ENCODE measurements at regions not wholly inside any gene's neighbourhood (a gene's known extent, or its start where the extent isn't known, plus 50 kb on each side); places are given as distances from the start of the nearest gene placed in this dataset.

GRCh38 chr2:143935482-143935752 lies 584.5 kb downstream of the ZEB2 start:
- H3K4me1 ChIP-seq (replicated peaks in 1 of 2; ENCODE audit: control insufficient read depth in 2 of 2, insufficient read depth in 2 of 2, low read length in 2 of 2) = peaks cover 0 to 7% of the 10 kb centered on the region in 2 experiments; a peak in 1 of 5 replicates
- intact Hi-C loops (cut with micrococcal nuclease) (no loop called here), in situ Hi-C loops (cut with MboI) (no loop called here)
- H3K79me2 ChIP-seq (ENCODE audit: control insufficient read depth, insufficient read depth, low read length) = no peaks in the 10 kb centered on the region
- TF ChIP-seq PATZ1 (CRISPR knock-in tag; IDR thresholded peaks at IDR 0.05; ENCODE audit: borderline replicate concordance) (no peak), ZNF584 (CRISPR knock-in tag; IDR thresholded peaks at IDR 0.05; ENCODE audit: low read depth) (no peak), KAT7 (CRISPR knock-in tag; IDR thresholded peaks at IDR 0.05; ENCODE audit: borderline replicate concordance) (no peak), STAT5A (IDR thresholded peaks at IDR 0.05; ENCODE audit: borderline replicate concordance, low read length) (no peak), ZNF785 (CRISPR knock-in tag; IDR thresholded peaks at IDR 0.05) (no peak), NFIX (CRISPR knock-in tag; IDR thresholded peaks at IDR 0.05; ENCODE audit: low read depth) (no peak), SRSF3 (IDR thresholded peaks at IDR 0.05; ENCODE audit: insufficient read depth, low read length) (no peak), SPI1 (IDR thresholded peaks at IDR 0.05; ENCODE audit: borderline replicate concordance, low read depth, low read length) (no peak), ZNF23 (CRISPR knock-in tag; IDR thresholded peaks at IDR 0.05) (no peak), ZNF780A (CRISPR knock-in tag; IDR thresholded peaks at IDR 0.05) (no peak), HOXB6 (CRISPR knock-in tag; IDR thresholded peaks at IDR 0.05; ENCODE audit: borderline replicate concordance) (no peak), MAFK (IDR thresholded peaks at IDR 0.05; ENCODE audit: low read length) (no peak), SMARCB1 (IDR thresholded peaks at IDR 0.05; ENCODE audit: insufficient read length, low read depth) (no peak), MECOM (CRISPR knock-in tag; IDR thresholded peaks at IDR 0.05) (no peak), ZNF121 (CRISPR knock-in tag; conservative IDR thresholded peaks at IDR 0.05) (no peak), SIN3A (IDR thresholded peaks at IDR 0.05; ENCODE audit: borderline replicate concordance in 2 of 2, control insufficient read depth in 1 of 2, low read depth in 2 of 2, low read length in 2 of 2) (no peak)
- no peaks in the 10 kb centered on the region for H4K20me1 ChIP-seq (replicated peaks; ENCODE audit: control insufficient read depth, insufficient read depth, low read length)
- WGBS (ENCODE audit: insufficient coverage, low coverage, missing lambda C conversion rate) = 62% methylated on average over 4 of the region's 4 CpGs
- no peak for DNase-seq (ENCODE audit: extremely low read depth in 1 of 4, low spot score in 3 of 4)
- no peaks in the 10 kb centered on the region for H3K9me3 ChIP-seq (replicated peaks; ENCODE audit: control insufficient read depth, insufficient read depth, low read depth, low read length)
- no peak overlapping the region for H3K9ac ChIP-seq (ENCODE audit: insufficient read depth in 1 of 2, low read depth in 2 of 2, low read length in 2 of 2)
- ATAC-seq = no peak
- ChIA-PET CTCF (ENCODE audit: low intra/inter-chr PET ratio) (no interaction called here), POLR2A (no interaction called here)
- H2AFZ ChIP-seq (ENCODE audit: low read depth, low read length) = peak overlapping the region; percentile 5; the same call in 1 of the 2 replicates
- H3K27me3 ChIP-seq (ENCODE audit: control insufficient read depth in 2 of 2, insufficient read depth in 2 of 2, low read length in 2 of 2) = no peaks in the 10 kb centered on the region
- H3K4me2 ChIP-seq (ENCODE audit: insufficient read depth, low read length) = no peak overlapping the region
- H3K36me3 ChIP-seq (ENCODE audit: control insufficient read depth, insufficient read depth, low read length) = no peaks in the 10 kb centered on the region
- no peaks in the 10 kb centered on the region for H3K9me1 ChIP-seq (ENCODE audit: control insufficient read depth, insufficient read depth, low read length)
- BruUV-seq (replicated peaks) = no TSS peak
- H3K4me3 ChIP-seq = no peak overlapping the region
- FAIRE-seq = no peak
- H3K27ac ChIP-seq (ENCODE audit: extremely low read depth, low read depth, low read length) = no peak overlapping the region
